ENCODE measurements at regions not wholly inside any gene's neighbourhood (a gene's known extent, or its start where the extent isn't known, plus 50 kb on each side); places are given as distances from the start of the nearest gene placed in this dataset.

- peaks cover 0 to 3% (median 0%) of the 10 kb centered on the region in 5 donors for H3K27me3 Mint-ChIP-seq
- no peaks in the 10 kb centered on the region for H3K4me1 Mint-ChIP-seq
- POLR2A ChIA-PET = no interaction called here
- intact Hi-C loops (cut with micrococcal nuclease) = no loop called here
- H3K27ac ChIP-seq (ENCODE audit: low read depth, low read length) = no peak overlapping the region
- DNase-seq (no peak), ATAC-seq (no peak)
- H3K9me3 Mint-ChIP-seq = peaks cover 0 to 3% (median 0%) of the 10 kb centered on the region in 11 donors
- H3K4me3 Mint-ChIP-seq = no peak overlapping the region
- no peak overlapping the region for H3K4me3 ChIP-seq (ENCODE audit: low read length)
- H3K36me3 Mint-ChIP-seq = no peaks in the 10 kb centered on the region
- CTCF ChIA-PET = no interaction called here
- no peaks in the 10 kb centered on the region for H3K4me1 ChIP-seq (ENCODE audit: control insufficient read depth in 2 of 2, insufficient read depth in 2 of 2, low read length in 2 of 2)
- no peaks in the 10 kb centered on the region for H3K27me3 ChIP-seq (ENCODE audit: control insufficient read depth in 2 of 2, insufficient read depth in 2 of 2, low read length in 2 of 2)
- no peak overlapping the region for H3K27ac Mint-ChIP-seq
- H3K9me3 ChIP-seq (ENCODE audit: control insufficient read depth in 2 of 3, low read length in 3 of 3) = no peaks in the 10 kb centered on the region
- H3K36me3 ChIP-seq (ENCODE audit: control insufficient read depth in 2 of 3, insufficient read depth in 3 of 3, low read length in 3 of 3) = no peaks in the 10 kb centered on the region
Measured at GRCh38 chr12:59886131-59886733, 290.4 kb downstream of the SLC16A7 start.

- Mint-ChIP-seq H3K4me3 (no peak overlapping the region), H3K36me3 (no peaks in the 10 kb centered on the region), H3K27me3 (peaks cover 0 to 3% (median 0%) of the 10 kb centered on the region in 5 donors), H3K4me1 (no peaks in the 10 kb centered on the region), H3K9me3 (peaks cover 0 to 3% (median 0%) of the 10 kb centered on the region in 11 donors), H3K27ac (no peak overlapping the region)
- Histone ChIP-seq H3K27ac (ENCODE audit: low read depth, low read length) (no peak overlapping the region), H3K4me1 (ENCODE audit: control insufficient read depth in 2 of 2, insufficient read depth in 2 of 2, low read length in 2 of 2) (no peaks in the 10 kb centered on the region), H3K4me3 (ENCODE audit: low read length) (no peak overlapping the region), H3K27me3 (ENCODE audit: control insufficient read depth in 2 of 2, insufficient read depth in 2 of 2, low read length in 2 of 2) (no peaks in the 10 kb centered on the region), H3K36me3 (ENCODE audit: control insufficient read depth in 2 of 3, insufficient read depth in 3 of 3, low read length in 3 of 3) (no peaks in the 10 kb centered on the region), H3K9me3 (ENCODE audit: control insufficient read depth in 2 of 3, low read length in 3 of 3) (no peaks in the 10 kb centered on the region)
- ATAC-seq (no peak), DNase-seq (no peak)
- ChIA-PET CTCF (no interaction called here), POLR2A (no interaction called here)
- intact Hi-C loops (cut with micrococcal nuclease) = no loop called here
Measured at GRCh38 chr12:59887178-59887577, 291.3 kb downstream of the SLC16A7 start.

DNA sequence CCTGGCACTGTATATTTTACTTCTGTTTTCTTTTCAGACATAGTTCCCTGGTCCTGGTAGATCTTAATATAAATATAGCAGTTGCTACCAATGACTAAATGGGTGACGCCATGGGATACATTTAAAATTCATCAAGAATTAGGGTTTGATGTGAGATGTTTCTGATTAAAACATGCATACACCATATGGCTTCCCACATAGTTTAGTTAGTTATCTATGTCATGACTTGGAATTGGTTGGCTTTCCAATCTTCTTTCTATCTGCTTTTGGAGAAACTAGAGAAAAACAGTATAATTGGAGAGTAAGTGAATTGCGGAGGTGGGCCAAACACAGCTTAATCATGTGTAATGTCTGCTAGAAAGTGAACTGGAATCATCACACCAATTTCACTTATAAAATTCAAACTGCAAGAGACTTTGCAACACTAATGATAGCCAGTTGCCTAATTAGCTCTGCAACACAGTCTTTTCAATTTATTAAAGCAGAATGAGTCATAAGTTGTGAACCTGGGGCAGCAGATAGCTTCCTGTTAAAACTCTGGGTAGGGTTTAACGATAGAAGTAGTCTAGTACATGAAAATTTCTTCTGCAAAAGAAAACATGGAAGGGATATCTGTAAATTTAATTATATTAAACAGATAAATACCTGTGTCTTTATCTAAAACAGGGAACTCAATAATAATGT is 295.2 kb downstream of the SLC16A7 start:
- H3K36me3 ChIP-seq (ENCODE audit: control insufficient read depth in 2 of 3, insufficient read depth in 3 of 3, low read length in 3 of 3) = no peaks in the 10 kb centered on the region
- Mint-ChIP-seq H3K36me3 (no peaks in the 10 kb centered on the region), H3K4me3 (no peak overlapping the region), H3K9me3 (peaks cover 0 to 3% (median 0%) of the 10 kb centered on the region in 11 donors), H3K4me1 (no peaks in the 10 kb centered on the region), H3K27ac (no peak overlapping the region), H3K27me3 (peaks cover 0 to 3% (median 0%) of the 10 kb centered on the region in 5 donors)
- ChIA-PET POLR2A (no interaction called here), CTCF (no interaction called here)
- H3K27me3 ChIP-seq (ENCODE audit: control insufficient read depth in 2 of 2, insufficient read depth in 2 of 2, low read length in 2 of 2) = no peaks in the 10 kb centered on the region
- H3K27ac ChIP-seq (ENCODE audit: low read depth, low read length) = no peak overlapping the region
- ATAC-seq (no peak), DNase-seq (no peak)
- no peaks in the 10 kb centered on the region for H3K4me1 ChIP-seq (ENCODE audit: control insufficient read depth in 2 of 2, insufficient read depth in 2 of 2, low read length in 2 of 2)
- H3K4me3 ChIP-seq (ENCODE audit: low read length) = no peak overlapping the region
- H3K9me3 ChIP-seq (ENCODE audit: control insufficient read depth in 2 of 3, low read length in 3 of 3) = no peaks in the 10 kb centered on the region
- intact Hi-C loops (cut with micrococcal nuclease) = no loop called here

DNA sequence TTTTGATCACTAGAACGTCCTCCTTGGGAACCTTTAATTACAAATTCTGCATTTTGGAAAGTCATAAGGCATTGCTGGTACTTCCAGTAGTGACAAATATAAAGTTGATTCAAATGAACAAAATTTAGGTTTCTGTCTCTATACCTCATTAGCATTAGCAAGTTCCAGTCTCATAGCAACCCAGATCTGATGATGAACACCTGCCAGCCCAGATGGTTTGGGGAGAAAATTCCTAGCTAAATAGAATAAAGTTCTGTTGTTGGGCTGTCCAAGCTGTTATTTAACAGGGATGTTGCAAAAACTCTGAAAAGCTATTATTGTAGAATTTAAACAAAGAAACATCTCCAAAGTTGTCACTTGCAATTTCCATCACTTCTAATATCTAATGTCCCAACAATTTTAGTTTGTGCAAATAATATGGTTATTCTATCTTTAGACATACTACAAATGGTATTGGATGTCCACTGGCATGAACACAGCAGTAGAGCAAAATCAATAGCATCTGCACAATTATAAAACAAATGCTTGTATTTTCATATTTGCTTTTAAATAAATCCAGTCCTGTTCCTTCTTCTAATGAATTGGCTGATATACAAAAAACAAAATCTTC is 299.4 kb downstream of the SLC16A7 start:
- CTCF ChIA-PET = no interaction called here

DNA sequence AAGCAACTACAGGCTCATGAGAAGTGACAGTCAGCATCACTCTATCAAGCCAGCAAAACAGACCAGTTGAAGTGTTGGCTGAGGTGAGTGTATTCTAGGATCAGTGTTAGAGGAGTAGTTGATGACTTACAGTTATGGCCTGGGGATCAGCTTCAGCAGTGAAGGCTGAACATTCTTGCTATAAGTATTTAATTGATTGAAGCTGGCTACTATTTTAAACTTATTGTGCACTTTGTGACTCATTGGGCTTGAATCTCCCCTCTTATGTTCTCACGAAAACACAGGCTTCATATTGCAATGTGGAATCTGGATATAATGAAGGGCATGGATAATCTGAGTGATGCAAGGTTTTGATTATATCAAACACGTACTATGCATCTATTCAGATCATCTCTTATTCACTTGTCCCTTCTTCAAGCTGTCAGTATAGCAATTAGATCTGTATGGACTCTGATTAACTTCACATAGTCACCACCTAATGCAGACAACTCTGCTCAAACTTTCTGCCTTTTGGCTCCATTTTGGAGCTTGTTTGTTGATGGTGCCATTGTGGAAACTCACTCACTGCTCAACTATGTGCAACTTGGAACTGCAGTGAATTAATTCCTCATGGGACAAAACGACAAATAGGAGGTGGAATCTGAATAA is 309.2 kb downstream of the SLC16A7 start:
- no peaks in the 10 kb centered on the region for H3K36me3 Mint-ChIP-seq
- H3K9me3 Mint-ChIP-seq = peaks cover 0 to 3% (median 0%) of the 10 kb centered on the region in 11 donors
- DNase-seq (no peak), ATAC-seq (no peak)
- Histone ChIP-seq H3K27me3 (ENCODE audit: control insufficient read depth in 2 of 2, insufficient read depth in 2 of 2, low read length in 2 of 2) (no peaks in the 10 kb centered on the region), H3K27ac (ENCODE audit: low read depth, low read length) (no peak overlapping the region), H3K4me3 (ENCODE audit: low read length) (no peak overlapping the region), H3K4me1 (ENCODE audit: control insufficient read depth in 2 of 2, insufficient read depth in 2 of 2, low read length in 2 of 2) (no peaks in the 10 kb centered on the region), H3K9me3 (ENCODE audit: control insufficient read depth in 2 of 3, low read length in 3 of 3) (no peaks in the 10 kb centered on the region), H3K36me3 (ENCODE audit: control insufficient read depth in 2 of 3, insufficient read depth in 3 of 3, low read length in 3 of 3) (no peaks in the 10 kb centered on the region)
- no peaks in the 10 kb centered on the region for H3K27me3 Mint-ChIP-seq
- no peaks in the 10 kb centered on the region for H3K4me1 Mint-ChIP-seq
- ChIA-PET CTCF (no interaction called here), POLR2A (no interaction called here)
- H3K27ac Mint-ChIP-seq = no peak overlapping the region
- intact Hi-C loops (cut with micrococcal nuclease) = no loop called here
- H3K4me3 Mint-ChIP-seq = no peak overlapping the region

More for the DNA sequence above, 299.4 kb downstream of the SLC16A7 start:
- H3K36me3 Mint-ChIP-seq = no peaks in the 10 kb centered on the region
- no peaks in the 10 kb centered on the region for H3K4me1 Mint-ChIP-seq
- H3K27ac Mint-ChIP-seq = no peak overlapping the region
- no peaks in the 10 kb centered on the region for H3K9me3 Mint-ChIP-seq
- no peak overlapping the region for H3K27ac ChIP-seq (ENCODE audit: low read depth, low read length)
- intact Hi-C loops (cut with micrococcal nuclease) = no loop called here
- POLR2A ChIA-PET = no interaction called here
- no peak overlapping the region for H3K4me3 Mint-ChIP-seq
- ATAC-seq = no peak
- H3K36me3 ChIP-seq (ENCODE audit: control insufficient read depth in 2 of 3, insufficient read depth in 3 of 3, low read length in 3 of 3) = no peaks in the 10 kb centered on the region
- no peaks in the 10 kb centered on the region for H3K9me3 ChIP-seq (ENCODE audit: control insufficient read depth in 2 of 3, low read length in 3 of 3)
- H3K4me3 ChIP-seq (ENCODE audit: low read length) = no peak overlapping the region
- H3K27me3 Mint-ChIP-seq = no peaks in the 10 kb centered on the region
- H3K4me1 ChIP-seq (ENCODE audit: control insufficient read depth in 2 of 2, insufficient read depth in 2 of 2, low read length in 2 of 2) = no peaks in the 10 kb centered on the region
- H3K27me3 ChIP-seq (ENCODE audit: control insufficient read depth in 2 of 2, insufficient read depth in 2 of 2, low read length in 2 of 2) = no peaks in the 10 kb centered on the region
- no peak for DNase-seq

DNA sequence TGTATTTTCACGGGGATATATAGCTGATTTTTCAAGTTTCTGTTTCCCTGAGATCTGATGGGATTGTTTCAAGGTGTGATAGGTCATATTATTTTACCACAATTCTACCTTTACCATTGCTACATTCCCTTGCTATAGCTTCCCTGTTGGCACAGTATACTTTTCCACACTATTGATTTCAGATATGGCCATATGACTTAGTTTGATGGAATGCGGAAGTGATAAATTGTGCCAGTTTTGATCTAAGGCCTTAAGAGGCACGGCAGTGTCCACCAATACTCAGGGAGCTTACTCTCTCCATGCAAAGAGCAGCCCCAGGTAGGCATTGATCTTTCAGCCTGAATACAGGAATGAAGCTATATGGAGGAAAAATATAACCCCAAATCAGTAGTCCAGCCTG is 315.7 kb downstream of the SLC16A7 start:
- ATAC-seq = no peak
- intact Hi-C loops (cut with micrococcal nuclease) = no loop called here
- no peak overlapping the region for H3K4me3 ChIP-seq (ENCODE audit: low read length)
- no peak overlapping the region for H3K4me3 Mint-ChIP-seq
- no peaks in the 10 kb centered on the region for H3K36me3 Mint-ChIP-seq
- H3K4me1 Mint-ChIP-seq = no peaks in the 10 kb centered on the region
- H3K27me3 ChIP-seq (ENCODE audit: control insufficient read depth in 2 of 2, insufficient read depth in 2 of 2, low read length in 2 of 2) = no peaks in the 10 kb centered on the region
- H3K9me3 Mint-ChIP-seq = peaks cover 0 to 3% (median 0%) of the 10 kb centered on the region in 11 donors
- H3K27me3 Mint-ChIP-seq = no peaks in the 10 kb centered on the region
- ChIA-PET POLR2A (no interaction called here), CTCF (no interaction called here)
- H3K9me3 ChIP-seq (ENCODE audit: control insufficient read depth in 2 of 3, low read length in 3 of 3) = no peaks in the 10 kb centered on the region
- no peak overlapping the region for H3K27ac Mint-ChIP-seq
- no peaks in the 10 kb centered on the region for H3K36me3 ChIP-seq (ENCODE audit: control insufficient read depth in 2 of 3, insufficient read depth in 3 of 3, low read length in 3 of 3)
- no peak for DNase-seq
- H3K27ac ChIP-seq (ENCODE audit: low read depth, low read length) = no peak overlapping the region
- no peaks in the 10 kb centered on the region for H3K4me1 ChIP-seq (ENCODE audit: control insufficient read depth in 2 of 2, insufficient read depth in 2 of 2, low read length in 2 of 2)

Data from naive thymus-derived CD4-positive, alpha-beta T cell (primary cell).